ENCODE measurements at regions not wholly inside any gene's neighbourhood (a gene's known extent, or its start where the extent isn't known, plus 50 kb on each side); places are given as distances from the start of the nearest gene placed in this dataset.

DNA sequence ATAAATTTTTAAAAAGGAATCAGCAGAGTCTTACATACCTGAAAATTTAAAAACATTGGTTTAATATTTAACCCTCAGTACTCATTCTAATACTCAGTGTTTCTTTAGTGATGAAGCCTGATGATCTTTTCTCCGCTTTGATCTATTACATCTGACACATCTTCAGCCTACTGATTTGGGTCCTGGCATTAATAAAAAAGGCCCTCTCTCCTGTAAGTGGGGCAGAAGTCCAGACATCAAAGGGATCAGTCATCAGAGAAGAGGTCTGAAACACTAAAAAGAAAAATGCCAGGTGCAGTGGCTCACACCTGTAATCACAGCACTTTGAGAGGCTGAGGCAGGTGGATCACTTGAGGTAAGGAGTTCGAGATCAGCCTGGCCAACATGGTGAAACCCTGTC, 581.1 kb upstream of the LRATD1 start:
- TF ChIP-seq, protein P1, sequence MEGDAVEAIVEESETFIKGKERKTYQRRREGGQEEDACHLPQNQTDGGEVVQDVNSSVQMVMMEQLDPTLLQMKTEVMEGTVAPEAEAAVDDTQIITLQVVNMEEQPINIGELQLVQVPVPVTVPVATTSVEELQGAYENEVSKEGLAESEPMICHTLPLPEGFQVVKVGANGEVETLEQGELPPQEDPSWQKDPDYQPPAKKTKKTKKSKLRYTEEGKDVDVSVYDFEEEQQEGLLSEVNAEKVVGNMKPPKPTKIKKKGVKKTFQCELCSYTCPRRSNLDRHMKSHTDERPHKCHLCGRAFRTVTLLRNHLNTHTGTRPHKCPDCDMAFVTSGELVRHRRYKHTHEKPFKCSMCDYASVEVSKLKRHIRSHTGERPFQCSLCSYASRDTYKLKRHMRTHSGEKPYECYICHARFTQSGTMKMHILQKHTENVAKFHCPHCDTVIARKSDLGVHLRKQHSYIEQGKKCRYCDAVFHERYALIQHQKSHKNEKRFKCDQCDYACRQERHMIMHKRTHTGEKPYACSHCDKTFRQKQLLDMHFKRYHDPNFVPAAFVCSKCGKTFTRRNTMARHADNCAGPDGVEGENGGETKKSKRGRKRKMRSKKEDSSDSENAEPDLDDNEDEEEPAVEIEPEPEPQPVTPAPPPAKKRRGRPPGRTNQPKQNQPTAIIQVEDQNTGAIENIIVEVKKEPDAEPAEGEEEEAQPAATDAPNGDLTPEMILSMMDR (IDR thresholded peaks at IDR 0.05; ENCODE audit: low read depth, low read length): no peak
- TF ChIP-seq EZH2phosphoT487 (IDR thresholded peaks at IDR 0.05; ENCODE audit: low read depth): no peak

Data from OCI-LY3 (cell line).